Amniotic stem cell (primary cell): ENCODE measurements at regions not wholly inside any gene's neighbourhood (a gene's known extent, or its start where the extent isn't known, plus 50 kb on each side); places are given as distances from the start of the nearest gene placed in this dataset.
A peak's percentile ranks its signal among the peaks of the same experiment; 100 is the strongest.
"Not testable (repeated sequence)": the region's sequence is repeated elsewhere in the genome, so short reads cannot be mapped to it uniquely, and the experiment has no call there.

Source experiments
- DNase-seq: peaks from one replicate; lab custom pipeline; 2025; lab: John Stamatoyannopoulos, UW

DNA sequence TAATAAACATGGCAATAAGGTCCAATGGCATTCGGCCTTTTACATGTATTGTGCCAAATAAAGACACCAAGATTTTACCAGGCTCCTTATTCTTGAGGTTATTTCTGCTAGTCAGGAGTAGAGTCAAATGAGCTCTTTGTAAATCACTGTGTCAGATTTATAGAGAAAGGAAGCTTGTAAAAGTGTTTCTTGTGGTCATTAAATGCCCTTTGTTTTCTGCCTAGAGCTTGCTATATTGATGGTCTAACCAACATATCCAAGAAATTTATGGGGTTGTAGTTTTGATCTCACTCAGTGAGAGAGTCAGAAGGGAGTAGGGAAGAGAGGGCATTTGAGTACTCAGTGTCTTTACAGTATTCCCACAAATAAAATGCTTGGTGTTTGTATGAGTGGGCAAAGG is 86.2 kb upstream of the FRMPD4 start:
- no peak for DNase-seq

DNA sequence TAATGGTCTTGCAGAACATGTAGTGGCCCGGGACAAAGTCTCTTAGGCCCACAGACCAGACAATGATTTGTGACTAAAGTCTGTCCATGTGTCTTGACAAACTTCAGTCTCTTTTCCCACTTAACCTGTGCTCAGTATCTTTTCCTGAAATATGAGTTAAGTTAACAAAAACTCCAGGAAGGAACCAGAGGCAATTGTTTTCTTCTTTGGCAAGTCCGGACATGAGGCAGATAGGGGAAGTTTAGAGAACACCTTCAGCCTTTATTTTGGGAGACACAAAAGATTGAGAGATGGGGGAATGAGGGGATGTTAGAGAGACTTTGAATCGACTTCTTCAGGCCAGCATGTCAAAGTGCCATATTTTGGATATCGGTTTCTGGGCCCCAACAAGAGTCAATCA is 80.2 kb upstream of the FRMPD4 start:
- DNase-seq = no peak

DNA sequence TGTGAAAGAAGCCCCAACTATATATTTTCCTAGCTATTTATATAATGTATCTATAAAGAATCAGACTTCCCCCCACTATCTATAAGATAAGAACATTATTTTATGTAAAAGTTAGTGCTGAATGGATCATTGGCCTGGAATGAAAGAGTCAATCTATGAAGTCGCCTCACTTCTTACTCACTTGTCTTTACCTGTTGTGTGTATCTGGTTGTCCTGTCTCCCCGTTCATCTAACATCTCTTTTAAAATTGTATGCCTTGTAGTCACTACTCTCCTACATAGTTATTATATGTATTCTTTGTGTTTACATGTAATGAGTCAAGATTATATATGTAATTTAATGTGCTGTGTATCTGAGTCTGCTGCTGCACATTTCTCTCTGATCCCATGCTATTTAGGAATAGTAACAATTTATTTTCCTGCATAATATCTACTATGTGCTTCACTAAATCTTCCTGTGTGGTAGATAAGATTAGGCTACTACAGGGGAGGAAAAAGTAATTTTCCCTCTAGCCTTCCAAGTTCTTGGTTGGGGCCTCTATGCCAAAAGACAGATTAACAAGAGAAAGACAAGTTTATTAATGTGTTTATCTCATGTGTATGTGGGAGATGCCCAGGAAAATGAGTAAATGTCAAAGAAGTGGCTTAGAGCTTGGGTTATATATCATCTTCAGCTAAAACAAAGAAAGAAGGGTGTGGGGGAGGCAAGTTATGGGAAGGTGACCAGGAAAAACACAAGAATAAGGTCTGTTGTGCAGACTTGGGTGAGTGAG is 77.6 kb upstream of the FRMPD4 start:
- DNase-seq = no peak

DNA sequence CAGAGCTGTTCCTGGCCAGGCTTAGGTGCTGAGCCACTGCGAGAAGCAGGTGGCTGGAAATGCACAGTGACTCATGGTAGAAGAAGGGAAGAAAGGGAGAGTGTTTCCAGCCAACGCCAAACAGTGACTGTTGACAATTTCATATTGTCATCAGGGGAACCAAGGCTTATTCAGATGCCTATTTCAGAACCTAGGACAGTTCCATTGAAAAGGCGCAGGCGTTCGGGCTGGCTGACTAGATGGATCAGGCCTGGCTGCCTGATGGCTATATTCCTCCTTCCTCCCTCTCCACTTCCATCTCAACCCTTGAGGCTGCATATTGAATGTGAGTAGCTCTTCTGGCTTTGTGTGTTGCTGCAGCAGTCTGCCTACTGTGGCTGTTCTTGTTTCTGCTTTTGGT is 73.0 kb upstream of the FRMPD4 start:
- DNase-seq = no peak

DNA sequence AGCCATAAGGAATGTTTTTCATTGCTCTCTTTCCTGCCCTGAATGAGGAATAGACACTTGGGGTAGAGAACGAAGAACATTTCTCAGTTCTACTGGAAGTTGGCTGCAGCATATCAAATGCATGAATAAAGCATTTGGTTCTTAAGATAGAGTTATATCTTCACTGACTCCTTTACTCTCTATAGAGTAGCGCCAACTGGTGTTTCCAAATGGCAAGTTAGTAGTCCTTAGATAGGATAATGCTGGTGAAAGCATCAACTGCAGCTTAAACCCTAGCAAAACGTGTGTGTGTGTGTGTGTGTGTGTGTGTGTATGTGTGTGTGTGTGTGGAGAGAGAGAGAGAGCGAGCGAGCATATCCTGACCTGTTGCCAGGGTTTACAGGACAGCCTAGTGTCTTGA is 62.2 kb upstream of the FRMPD4 start:
- DNase-seq = no peak

DNA sequence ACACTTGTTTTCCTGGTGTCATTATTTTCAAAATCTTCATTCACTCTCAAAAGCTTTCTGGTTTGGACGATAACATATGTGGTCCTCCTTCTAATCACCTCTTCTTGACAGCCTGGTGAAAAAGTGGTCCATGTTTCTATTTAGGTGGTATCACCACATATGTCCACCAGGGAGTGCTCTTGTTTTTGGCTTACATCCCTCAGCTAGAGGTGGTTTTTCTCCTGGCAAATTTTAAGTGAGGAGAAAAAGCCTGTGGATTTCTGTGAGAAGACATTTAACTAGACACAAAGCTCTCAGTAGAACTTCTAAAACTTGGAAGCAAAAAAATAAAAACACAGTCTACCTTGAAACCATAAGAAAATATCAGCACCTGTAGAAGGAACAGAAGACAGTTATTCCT is 58.0 kb upstream of the FRMPD4 start:
- peak; percentile 1 for DNase-seq

DNA sequence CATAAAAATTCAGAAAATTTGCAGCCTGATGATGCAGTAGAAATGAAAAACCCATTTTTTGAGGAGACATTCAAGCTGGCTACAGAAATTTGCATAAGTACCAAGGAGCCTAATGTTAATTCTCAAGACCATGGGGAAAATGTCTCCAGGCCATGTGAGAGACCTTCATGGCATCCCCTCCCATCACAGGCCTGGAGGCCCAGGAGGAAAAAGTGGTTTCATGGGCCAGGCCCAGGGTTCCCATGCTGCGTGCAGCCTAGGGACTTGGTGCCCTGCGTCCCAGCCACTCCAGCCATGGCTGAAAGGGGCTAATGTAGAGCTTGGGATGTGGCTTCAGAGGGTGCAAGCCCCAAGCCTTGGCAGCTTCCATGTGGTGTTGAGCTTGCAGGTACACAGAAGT is 55.3 kb upstream of the FRMPD4 start:
- DNase-seq = not testable (repeated sequence)
